GM21367 (cell line): ENCODE measurements at regions not wholly inside any gene's neighbourhood (a gene's known extent, or its start where the extent isn't known, plus 50 kb on each side); places are given as distances from the start of the nearest gene placed in this dataset.
A peak's percentile ranks its signal among the peaks of the same experiment; 100 is the strongest.

Experiments used
- ATAC-seq: cut with Tn5 transposase; IDR thresholded peaks from one replicate; pipeline ENCODE4 v1.9.1; 2021; ENCODE audit not compliant: unreplicated experiment

DNA sequence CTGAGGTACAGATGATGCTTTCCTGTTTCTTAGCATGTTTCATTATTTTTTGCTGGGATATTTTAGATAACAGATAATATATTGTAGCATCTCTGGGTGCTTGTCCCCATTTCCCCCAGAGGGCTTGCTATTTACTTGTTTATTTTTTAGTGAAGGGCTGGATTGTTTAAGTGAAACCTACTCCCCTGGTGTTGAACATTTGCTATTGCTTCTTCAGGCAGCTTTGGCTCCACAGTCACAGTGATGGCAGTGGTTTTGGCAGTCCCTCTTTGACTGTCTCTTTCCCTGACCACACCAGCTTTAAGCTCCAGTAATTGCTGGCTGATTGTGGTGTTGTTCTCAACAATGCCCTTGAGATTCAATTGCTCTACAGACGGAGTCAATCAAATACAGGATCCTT lies 128.9 kb downstream of the KLF13 start:
- ATAC-seq: no peak

DNA sequence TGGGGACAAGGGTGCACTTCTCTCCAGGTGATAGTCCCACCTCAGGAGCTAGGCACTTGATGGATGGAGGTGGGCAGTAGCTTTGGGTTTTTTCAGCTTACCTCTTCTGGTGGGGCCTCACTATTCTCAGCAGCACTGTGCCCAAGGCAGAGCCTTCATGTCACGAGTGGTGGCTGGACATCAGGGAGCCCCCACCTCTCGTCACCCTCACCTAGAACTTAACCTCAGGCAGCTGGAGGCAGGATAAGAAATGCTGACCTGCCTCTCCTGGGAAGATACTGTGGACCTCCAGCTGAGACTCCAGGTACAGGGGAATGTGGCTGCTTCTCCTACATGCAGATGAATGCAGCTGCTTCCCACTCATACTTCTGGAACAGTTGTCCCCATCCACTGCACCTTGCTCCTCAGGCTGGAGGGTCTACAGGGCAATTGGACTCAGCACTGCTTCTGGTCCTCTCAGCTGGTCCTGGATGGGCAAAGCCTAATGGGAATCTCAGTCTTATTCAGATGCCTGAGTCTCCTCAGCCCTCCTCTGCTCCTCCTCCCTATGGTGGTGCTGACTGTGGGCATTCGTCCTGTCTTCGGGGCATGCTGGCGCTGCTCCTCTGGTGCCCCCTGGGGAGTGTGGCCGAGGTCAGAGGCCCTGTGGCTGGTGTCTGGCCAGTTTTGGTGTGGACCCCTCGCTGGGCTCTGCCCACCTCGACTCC lies 129.9 kb downstream of the KLF13 start:
- no peak for ATAC-seq

DNA sequence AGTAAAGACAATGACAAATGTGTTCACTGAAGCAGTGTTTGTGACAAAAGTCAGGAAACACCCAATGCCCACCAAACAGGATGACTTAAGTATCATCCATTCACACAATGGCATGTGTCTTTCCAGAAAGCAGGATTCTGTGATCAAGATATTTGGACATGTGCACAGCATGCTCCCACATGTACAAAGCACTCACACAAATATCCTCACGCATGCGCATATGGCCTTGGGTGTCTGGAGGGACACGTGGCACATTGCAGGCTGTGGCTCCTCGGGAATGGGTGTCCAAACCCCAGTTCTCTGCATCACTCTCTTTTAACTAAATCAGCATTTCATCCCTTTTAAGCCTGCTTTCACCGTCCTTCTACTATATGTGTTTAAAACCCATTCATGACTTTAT lies 130.5 kb downstream of the KLF13 start:
- ATAC-seq: no peak

DNA sequence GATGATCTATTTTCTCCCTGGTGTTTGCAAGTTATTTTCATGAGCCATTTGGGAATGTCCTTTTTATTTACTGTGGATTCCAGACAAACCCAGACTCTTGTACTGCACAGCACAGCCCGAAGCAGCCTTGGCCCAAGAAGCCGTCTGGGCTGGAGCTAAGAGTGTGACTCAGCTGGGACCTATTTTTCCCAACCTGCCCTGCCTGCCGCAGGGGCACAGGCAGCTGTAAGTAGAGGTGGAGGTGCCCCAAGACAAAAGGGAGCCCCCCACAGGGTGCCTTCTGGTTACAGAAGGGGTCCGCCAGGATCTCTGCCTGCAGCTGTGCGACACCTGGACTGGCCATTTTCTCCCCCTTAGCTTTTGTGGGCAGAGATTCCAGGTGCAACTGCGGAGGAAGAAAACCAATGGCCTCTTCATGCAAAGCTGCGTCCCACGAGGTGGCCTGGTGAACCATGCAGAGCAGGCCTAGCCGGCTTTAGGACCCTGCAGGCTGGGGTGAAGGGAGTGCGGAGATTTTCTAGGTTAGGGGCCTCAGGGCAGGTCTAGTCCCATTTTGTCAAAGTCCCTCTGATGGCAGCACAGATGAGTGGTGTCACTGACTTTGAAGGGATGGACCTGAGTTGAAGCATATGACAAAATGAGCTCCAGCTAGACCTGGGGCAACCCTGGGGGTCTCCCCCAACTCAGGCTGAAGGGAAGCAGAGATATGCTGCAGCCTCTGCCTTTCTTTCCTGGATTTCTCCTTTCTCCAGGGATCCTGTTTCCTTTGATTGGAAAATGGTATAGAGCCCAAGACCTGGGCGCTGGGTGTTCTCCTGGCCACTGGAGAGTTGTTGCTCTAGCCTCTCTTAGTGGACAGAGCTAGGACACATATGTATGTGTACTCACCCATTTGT lies 131.2 kb downstream of the KLF13 start:
- ATAC-seq: no peak

DNA sequence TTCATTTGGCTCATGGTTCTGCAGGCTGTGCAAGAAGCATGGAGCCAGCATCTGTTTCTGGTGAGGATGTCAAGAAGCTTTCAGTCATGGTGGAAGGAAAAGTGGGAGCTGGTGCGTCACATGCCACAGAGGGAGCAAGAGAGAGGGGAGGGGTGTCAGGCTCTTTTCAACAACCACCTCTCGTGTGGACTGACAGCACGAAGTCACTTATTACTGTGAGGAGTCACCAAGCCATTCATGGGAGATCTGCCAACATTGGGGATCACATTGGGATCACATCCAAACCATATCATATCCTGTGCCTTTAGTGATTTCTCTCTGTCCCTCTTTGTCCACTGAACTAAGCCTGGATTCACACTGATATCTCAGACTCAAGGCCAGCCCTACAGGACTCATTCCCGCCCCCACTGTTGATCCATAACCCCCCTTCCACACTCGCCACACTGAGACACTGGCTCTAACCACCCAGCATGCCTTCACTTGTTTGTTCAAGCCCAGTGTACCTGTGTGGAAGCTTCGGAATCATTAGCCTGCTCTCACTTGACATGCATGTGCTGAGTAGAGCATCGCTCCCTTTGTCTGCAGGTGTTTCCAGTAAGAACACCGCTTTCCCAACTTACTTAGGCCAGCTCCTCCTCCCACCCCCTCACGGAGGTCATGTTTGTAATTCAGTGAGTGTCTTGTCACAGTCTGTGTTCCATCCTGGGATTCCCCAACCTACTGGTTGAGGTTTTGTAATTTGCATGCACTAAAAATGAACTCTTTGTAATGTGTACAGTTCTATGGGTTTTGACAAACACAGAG lies 132.2 kb downstream of the KLF13 start:
- ATAC-seq: peak; percentile 80

DNA sequence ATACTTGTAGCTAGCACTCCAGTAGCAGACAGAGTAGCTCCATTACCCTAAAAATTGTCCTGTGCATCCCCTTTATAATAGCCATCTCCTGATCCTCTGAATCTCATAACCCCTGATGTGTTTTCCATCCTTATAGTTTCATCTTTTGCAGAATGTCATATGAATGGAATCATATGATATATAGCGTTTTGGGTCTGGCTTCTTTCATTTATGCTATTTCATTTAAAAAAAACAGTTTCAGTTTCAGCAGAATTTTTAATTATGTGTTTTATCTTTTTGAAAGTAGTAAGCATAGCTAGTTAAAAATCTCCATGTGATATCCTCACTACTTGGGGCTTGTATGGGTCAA lies 132.7 kb downstream of the KLF13 start:
- no peak for ATAC-seq

DNA sequence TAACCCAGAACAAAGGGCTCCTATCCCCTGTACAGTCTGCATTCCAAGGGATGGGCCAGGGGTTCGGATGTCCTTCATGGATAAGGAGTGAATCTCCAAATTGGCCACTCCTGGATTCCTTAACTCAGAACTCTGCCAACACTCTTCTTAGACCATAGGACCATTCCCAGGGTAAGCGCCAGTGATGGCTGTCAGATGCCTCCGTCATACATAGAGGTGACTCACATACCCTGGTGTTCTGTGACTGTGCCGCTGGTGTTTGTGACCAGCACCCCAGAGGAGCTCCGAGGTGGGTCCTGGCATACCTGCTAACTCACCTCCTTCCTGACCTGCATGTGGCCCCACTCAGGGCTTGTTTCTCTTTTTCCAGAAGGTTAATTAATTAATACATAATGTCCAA lies 134.7 kb downstream of the KLF13 start:
- ATAC-seq: no peak

DNA sequence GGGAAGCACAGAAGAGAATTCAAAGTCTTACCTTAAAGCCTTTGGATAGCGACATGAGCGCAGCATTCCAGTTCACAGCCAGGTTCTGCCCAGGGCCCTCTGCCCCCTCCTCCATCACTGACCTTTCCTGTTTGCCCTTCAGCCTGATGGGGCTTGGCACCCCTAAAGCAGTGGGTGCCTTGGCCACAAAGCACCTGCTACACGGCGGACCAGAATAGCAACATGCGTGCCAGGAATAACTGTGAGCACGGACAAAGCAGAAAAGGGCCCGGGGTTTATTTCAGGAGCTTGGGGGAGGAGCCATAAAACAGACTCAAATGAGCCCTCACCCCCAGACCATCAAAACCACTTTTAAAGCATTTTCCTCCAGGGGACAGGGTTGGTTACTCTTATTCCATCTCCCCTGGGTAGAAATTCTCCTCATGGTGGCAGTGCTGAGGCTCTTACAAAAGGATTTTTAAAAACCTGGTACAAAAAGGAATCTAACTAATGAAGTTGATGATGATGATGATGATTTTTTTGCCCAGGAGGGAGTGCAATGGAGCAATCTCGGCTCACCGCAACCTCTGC lies 135.4 kb downstream of the KLF13 start:
- ATAC-seq: no peak

DNA sequence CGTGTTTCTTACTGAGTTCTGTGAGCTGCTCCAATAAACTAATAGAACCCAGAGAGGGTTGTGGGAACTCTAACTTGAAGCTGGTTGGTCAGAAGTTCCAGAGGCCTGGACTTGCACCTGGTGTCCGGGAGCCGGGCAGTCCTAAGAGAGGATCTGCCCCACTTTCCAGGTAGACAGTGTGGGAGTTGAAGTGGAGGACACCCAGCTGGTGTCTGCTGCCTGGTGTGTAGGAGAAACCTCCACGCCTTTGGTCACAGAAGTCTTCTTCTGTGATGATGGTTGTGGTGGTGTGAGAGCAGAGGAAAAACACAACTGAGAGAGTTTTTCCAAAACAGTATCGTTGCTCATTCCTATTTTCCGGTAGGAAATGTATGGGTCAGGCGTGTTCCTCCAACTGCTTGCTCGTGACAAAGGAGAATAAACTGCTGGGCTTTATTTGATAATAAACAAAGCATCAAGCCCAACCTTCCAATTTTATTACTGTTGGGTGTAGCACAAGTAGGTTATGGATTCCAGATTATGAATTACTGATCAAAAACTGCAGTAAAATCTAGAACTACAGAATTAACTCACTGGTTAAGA lies 137.0 kb downstream of the KLF13 start:
- ATAC-seq: no peak

DNA sequence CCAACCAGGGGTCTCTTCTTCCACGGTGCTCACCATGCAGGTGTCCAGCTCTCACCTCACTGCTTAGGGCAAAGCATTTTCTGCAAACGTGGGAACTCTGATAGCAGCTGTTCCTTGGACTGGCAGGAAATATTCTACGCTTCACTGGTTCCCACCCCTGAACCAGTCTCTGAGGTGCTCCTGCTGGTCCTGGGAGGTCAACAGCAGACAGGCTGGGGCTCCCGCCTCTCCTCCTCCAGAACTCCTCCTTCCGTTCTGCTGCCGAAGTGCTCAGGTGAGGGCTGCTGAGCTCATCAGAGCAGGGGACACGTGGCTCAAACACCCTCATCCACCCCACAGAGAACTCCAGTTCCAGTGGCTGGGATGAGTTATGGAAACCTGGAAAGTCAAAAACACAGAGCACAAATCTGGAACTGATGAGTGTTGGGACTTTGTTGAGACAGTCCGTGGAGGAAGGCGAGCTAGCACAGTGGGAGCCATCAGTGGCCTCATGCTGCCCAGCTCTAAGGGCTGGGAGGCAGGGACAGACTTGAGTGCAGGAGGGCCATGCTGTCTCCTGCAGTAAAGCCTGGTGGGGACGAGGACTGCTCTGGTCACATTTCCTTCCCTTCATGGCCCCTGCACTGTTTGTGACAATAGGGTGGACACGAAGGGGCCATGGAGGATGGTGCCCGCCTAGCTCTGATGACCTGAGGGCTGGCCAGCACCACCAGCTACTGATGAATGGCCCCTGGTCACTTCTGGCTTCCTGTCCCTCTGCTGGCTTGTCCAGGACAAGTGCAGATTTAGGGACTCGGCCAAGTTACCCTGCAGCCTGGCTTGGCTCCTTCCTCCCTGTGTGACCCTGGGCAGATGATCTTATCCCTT lies 137.8 kb downstream of the KLF13 start:
- ATAC-seq: no peak

DNA sequence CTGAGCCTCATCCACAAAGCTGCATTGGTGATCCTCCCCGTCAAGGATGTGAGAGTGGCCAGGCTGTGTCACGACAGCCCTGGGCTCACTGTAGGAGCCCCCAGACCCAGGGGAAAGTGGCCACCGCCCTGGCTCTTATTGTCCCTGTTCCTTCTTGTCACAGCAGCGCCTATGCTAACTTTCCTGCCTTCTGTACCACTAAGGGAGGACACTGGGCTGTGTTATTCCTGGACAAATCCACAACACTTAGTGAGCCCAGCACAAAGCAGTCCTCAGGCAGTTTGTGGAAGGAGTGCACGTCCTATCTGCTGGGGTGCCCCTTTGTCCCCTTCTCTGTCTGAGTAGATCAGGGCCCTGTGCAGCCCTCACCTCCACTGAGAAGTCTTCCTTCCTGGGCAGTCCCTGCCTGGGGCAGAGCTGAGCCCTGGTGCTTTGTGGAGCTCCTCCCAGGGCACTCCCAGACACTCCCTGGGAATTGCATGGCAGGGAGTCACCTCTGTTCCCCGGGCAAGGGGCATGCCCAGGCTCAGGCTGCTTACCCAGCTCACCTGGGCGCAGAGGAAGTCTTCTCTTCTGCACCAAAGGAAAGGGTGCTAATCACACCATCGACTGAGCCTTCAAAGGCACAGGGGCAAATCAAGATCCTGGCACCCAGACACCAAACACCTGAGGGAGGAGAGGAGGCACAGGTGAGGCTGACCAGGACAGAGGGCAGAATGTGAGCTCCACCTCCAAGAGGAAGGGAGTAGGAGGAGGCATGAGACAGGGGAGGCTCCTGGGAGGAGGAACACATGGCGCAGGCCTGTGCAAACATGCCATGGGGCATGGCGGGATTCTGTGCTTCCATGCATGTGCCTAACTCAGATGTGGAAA lies 138.7 kb downstream of the KLF13 start:
- ATAC-seq: no peak

DNA sequence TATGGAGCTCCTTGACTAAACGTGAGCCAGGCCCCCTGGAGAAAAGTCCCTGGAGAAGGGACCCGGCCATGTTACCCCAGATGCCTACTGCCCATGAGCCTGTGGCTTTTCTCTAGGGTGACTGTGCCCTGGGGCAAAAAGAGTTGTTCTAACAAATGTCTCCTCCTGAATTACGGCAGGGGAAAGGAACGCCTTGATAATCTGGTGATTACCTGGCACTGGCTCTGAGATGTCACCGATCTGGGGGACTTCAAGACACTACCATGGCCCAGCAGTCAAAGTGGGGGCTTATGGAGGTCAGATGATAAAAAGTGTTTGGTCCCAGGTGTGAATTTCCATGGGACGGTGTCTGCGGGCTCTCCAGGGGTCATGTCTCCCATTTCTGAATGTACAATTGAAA lies 140.7 kb downstream of the KLF13 start:
- no peak for ATAC-seq

DNA sequence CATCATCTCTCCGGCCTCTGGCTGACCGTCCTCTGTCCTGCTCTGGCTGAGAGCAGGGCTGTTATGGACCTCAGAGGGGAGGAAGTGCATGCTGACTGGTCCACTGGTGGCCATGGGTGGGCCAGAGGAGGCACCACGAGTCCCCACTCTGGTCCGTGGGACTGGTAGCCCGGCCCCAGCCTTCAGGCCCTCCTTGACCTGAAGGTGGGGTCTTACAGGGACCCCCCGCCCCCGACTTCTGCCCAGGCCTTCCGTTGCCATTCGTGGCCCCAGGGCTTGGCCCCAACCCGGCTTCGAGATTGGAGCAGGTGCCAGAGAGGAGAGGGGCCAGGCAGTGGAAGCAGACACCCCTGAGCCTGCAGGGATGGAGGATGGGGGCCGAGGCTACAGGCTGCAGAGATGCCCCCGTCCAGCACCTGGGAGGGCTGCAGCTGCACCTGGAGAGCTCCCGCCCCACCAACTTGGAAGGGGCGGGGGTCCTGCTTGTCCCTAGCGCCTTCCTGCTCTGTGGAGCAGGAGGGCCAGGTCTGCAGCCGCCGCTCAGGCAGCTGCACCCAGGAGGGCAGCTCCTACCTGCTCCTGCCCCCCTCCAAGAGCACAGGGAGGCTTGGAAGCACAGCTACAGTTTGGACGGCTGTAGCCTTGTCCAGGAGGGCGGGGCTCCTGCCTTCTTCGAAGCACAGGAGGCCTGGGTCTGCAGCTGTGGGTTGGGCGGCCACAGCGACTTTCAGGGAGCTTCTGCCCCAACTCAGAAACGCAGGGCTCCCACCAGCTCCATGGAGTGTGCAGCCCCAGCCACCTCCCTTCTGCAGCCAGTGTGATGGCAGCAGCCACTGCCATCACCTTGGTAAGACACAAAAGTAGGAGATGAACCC lies 142.5 kb downstream of the KLF13 start:
- no peak for ATAC-seq

DNA sequence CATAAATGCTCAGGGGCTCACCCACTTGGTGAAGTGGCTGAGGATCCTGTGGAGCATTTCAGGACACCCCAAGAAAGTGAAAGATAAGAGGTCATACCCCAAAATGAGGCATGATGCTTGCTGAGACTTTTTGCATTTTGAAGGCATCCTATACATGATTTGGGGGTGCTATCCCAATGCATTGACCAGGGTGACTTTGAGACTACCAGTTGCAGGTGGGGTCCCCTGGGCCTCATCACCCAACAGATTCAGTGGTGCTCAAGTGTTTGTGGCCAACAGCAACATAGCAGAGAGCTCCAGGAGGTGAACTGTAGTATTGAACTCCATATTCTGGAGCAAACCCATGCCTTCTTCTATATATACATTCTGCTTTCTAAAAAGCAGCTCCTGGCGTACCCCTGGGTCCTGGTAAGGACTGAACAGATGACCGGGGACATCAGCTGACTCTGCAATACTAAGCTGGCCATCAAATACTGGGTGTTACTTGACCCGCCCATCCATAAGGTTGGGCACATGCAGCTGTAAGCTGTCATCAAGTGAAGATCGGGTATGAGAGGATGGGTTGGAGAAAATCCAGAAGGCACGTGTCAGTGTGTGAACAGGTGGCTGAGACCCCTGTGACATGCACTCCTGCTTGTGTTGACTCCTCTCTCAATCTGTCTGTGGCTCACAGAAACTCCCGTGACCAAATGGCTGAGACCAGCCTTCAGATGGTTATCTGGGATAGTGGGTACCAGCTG lies 143.3 kb downstream of the KLF13 start:
- ATAC-seq: no peak

DNA sequence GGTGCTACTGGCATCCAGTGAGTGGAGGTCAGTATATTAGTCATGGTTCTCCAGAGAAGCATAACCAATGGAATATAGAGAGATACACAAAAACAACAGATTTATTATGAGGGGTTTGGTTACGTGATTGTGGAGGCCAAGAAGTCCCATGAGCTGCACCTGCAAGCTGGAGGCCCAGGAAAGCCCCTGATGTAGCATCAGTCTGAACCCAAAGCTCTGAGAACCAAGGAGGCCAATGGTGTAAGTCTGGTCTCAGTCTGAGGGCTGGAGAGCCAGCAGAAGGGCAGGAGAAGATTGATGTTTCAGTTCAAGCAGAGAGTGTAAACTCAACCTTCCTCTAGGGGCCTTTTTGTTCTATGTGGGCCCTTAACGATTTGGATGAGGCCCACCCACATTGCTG lies 144.1 kb downstream of the KLF13 start:
- no peak for ATAC-seq

DNA sequence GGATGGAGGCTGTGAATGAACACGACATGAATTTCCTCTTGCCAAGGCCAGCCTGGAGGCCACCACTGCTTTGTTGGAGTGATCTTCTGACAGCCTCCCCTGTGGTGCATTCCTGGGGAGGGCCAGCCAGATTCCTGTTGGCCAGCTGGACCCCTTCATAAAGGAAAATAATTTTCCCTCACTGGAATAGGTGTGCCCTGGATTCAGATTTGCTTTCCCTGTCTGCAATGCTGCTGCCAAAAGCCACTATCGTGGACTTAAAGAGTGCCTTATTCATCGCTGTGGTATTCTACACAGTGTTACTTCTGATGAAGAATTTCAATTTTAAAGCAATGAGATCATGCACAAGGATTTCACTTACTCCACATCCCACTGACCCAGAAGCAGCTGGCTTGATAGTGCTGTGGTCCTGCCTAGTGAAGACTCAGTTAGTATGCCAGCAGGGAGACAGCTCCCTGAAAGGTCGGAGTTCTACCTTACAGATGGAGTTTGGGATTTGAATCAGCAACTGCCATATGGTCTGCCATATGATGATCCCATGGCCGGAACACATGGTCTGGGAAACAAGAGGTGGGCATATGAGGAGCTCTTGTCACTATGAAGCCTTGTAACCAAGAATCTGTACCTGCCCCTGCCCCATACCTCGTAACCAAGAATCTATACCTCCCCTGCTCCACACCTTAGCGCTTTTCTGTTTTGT lies 145.2 kb downstream of the KLF13 start:
- no peak for ATAC-seq
